Neural cell (in vitro differentiated cells): ENCODE measurements at regions not wholly inside any gene's neighbourhood (a gene's known extent, or its start where the extent isn't known, plus 50 kb on each side); places are given as distances from the start of the nearest gene placed in this dataset.
A peak's percentile ranks its signal among the peaks of the same experiment; 100 is the strongest.

Source experiments
- H2AFZ ChIP-seq: fragments of 200-600, 300-800 bp; sonication (generic), shearing (Covaris generic); 2 replicates; pipeline ENCODE4 v1.6.0; 2014; ENCODE audit warnings: low read depth, mild to moderate bottlenecking, antibody characterized with exemption, low read length, moderate library complexity
- H3F3A ChIP-seq: fragments of 200-600 bp; shearing (Covaris generic); 2 replicates; pipeline ENCODE4 v1.6.1; 2016; ENCODE audit warnings: mild to moderate bottlenecking, moderate library complexity, mixed read lengths, antibody characterized with exemption, low read length; ENCODE audit not compliant: insufficient read depth, poor library complexity, severe bottlenecking
- H3K27ac ChIP-seq: fragments of 200-600, 300-800 bp; sonication (generic), shearing (Covaris generic); 2 replicates; pipeline ENCODE4 v1.5.1; 2014; ENCODE audit warnings: mild to moderate bottlenecking, low read length, moderate library complexity
- H3K27me3 ChIP-seq: fragments of 300-800, 200-600 bp; sonication (generic), shearing (Covaris generic); 2 replicates; pipeline ENCODE4 v1.6.0; 2014; ENCODE audit warnings: mild to moderate bottlenecking, low read depth, low read length, moderate library complexity; ENCODE audit not compliant: insufficient read depth
- H3K36me3 ChIP-seq: fragments of 300-800, 200-600 bp; sonication (generic), shearing (Covaris generic); 2 replicates; pipeline ENCODE4 v1.5.1; 2014; ENCODE audit warnings: mild to moderate bottlenecking, antibody characterized with exemption, low read length, moderate library complexity; ENCODE audit not compliant: insufficient read depth
- H3K4me2 ChIP-seq: fragments of 300-800, 200-600 bp; sonication (generic), shearing (Covaris generic); 2 replicates; pipeline ENCODE4 v1.6.0; 2014; ENCODE audit warnings: mild to moderate bottlenecking, low read length
- H3K4me3 ChIP-seq: fragments of 300-800, 200-600 bp; sonication (generic), shearing (Covaris generic); 2 replicates; pipeline ENCODE4 v1.5.1; 2014; ENCODE audit warnings: mild to moderate bottlenecking, low read length, moderate library complexity
- H3K79me2 ChIP-seq: fragments of 200-600 bp; shearing (Covaris generic); replicated peaks from 2 replicates; pipeline ENCODE4 v1.6.0; 2014; ENCODE audit warnings: mild to moderate bottlenecking, low read length, moderate library complexity; ENCODE audit not compliant: insufficient read depth
- H3K9ac ChIP-seq: fragments of 300-800, 200-600 bp; sonication (generic), shearing (Covaris generic); 2 replicates; pipeline ENCODE4 v1.6.1; 2016; ENCODE audit warnings: mild to moderate bottlenecking, low read length, mixed read lengths
- H3K9me2 ChIP-seq: fragments of 200-600 bp; shearing (Covaris generic); 2 replicates; pipeline ENCODE4 v1.6.1; 2016; ENCODE audit warnings: mild to moderate bottlenecking, low read length, mixed read lengths; ENCODE audit not compliant: insufficient read depth
- H3K9me3 ChIP-seq: fragments of 200-600, 300-800 bp; sonication (generic), shearing (Covaris generic); 2 replicates; pipeline ENCODE4 v1.6.1; 2016; ENCODE audit warnings: mild to moderate bottlenecking, mixed run types, low read length, moderate library complexity, mixed read lengths
- H4K20me1 ChIP-seq: fragments of 200-600 bp; shearing (Covaris generic); 2 replicates; pipeline ENCODE4 v1.6.1; 2016; ENCODE audit warnings: mild to moderate bottlenecking, mixed run types; ENCODE audit not compliant: insufficient read depth
- CTCF ChIP-seq: fragments of 450-650 bp; IDR thresholded peaks from 2 replicates; pipeline ENCODE4 v1.5.1; 2014; ENCODE audit warnings: antibody characterized with exemption, mild to moderate bottlenecking, moderate library complexity; ENCODE audit not compliant: poor library complexity, severe bottlenecking
- EP300 ChIP-seq: fragments of 450-650 bp; conservative IDR thresholded peaks from 2 replicates; pipeline ENCODE4 v1.6.1; 2014; ENCODE audit warnings: antibody characterized with exemption, mild to moderate bottlenecking, moderate library complexity; ENCODE audit not compliant: poor library complexity, severe bottlenecking
- EZH2 ChIP-seq: fragments of 200-600, 300-800 bp; shearing (Covaris generic), sonication (generic); IDR thresholded peaks from 2 replicates; pipeline ENCODE4 v1.6.1; 2014; ENCODE audit warnings: antibody characterized with exemption, low read length, borderline replicate concordance, mild to moderate bottlenecking; ENCODE audit not compliant: insufficient read depth, poor library complexity, severe bottlenecking
- MXI1 ChIP-seq: fragments of 450-650 bp; conservative IDR thresholded peaks from 2 replicates; pipeline ENCODE4 v1.6.1; 2014; ENCODE audit warnings: antibody characterized with exemption, mild to moderate bottlenecking; ENCODE audit not compliant: poor library complexity, severe bottlenecking
- POLR2AphosphoS5 ChIP-seq: IDR thresholded peaks from 2 replicates; pipeline ENCODE4 v1.6.1; 2012
- RAD21 ChIP-seq: fragments of 450-650 bp; conservative IDR thresholded peaks from 2 replicates; pipeline ENCODE4 v1.6.1; 2014; ENCODE audit warnings: antibody characterized with exemption, mild to moderate bottlenecking, moderate library complexity
- SMC3 ChIP-seq: fragments of 450-650 bp; conservative IDR thresholded peaks from 2 replicates; pipeline ENCODE4 v1.6.1; 2014; ENCODE audit warnings: antibody characterized with exemption, mild to moderate bottlenecking, moderate library complexity; ENCODE audit not compliant: poor library complexity
- TAF1 ChIP-seq: IDR thresholded peaks from 2 replicates; pipeline ENCODE4 v1.6.1; 2012; ENCODE audit warnings: low read depth
- TF ChIP-seq, protein P1 (sequence below): IDR thresholded peaks from 2 replicates; pipeline ENCODE4 v1.6.1; 2012; ENCODE audit warnings: borderline replicate concordance

DNA sequence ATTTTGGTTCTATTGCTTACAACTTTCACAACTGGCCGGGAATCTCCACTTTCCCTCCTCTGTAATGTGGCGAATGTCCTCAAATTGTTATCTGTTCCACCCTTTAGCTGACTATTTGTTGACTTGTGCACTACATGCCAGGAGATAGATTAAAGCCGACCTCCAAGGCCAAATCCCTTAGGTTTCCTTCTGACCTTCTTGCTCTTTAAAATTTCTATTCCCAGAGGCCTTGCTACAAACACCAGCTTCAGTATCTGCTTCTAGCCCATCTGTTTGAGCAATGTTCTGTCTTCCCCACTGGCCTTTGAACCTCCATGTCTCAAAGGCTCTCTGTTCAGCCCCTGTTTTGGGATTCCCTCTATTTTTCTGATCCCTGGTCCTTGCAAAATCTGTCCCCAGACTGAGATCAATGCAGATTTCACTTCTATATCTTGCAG lies 426.2 kb downstream of the LRATD1 start:
- H3K9me3 ChIP-seq, result no peaks in the 10 kb centered on the region

DNA sequence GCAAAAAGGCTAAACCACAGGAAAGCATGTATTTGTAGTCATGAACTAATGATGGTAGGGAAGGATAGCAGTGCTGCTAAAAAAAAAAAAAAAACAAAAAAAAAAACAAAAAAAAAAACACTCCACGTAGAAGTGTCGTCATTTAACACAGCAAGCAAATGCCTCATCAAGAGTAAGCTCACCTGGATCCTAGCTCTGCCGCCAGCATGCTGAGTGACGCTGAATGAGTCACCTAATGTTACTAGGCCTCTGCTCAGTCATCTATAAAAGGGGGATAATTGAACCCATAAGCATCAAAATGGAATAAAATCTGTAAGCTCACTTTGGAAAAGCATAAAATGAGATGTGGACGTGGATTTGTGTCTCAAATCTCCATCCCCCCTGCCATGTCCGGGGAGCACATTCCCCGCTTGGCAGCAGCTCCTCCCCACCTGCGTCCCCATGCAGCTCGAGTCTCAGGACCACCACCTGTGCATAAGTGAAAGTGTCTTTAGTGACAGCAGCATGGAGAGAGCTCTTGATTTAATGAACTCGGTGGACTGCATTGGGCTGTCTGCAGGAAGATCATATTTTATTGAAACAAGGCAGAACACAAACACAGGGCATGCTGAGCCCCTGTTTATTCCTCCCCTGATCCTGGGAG lies 427.5 kb downstream of the LRATD1 start:
- no peak overlapping the region for H2AFZ ChIP-seq
- H3K9me2 ChIP-seq, result no peaks in the 10 kb centered on the region
- H3K4me2 ChIP-seq, result peak overlapping the region; percentile 2
- peak overlapping the region; percentile 29 for H3K4me3 ChIP-seq
- H3K36me3 ChIP-seq, result no peaks in the 10 kb centered on the region
- no peaks in the 10 kb centered on the region for H3K9me3 ChIP-seq
- H3F3A ChIP-seq, result no peaks in the 10 kb centered on the region
- no peaks in the 10 kb centered on the region for H3K79me2 ChIP-seq
- no peaks in the 10 kb centered on the region for H3K27me3 ChIP-seq
- no peaks in the 10 kb centered on the region for H4K20me1 ChIP-seq
- peak overlapping the region; percentile 66 for H3K27ac ChIP-seq
- H3K9ac ChIP-seq, result no peak overlapping the region
- TF ChIP-seq, protein P1, sequence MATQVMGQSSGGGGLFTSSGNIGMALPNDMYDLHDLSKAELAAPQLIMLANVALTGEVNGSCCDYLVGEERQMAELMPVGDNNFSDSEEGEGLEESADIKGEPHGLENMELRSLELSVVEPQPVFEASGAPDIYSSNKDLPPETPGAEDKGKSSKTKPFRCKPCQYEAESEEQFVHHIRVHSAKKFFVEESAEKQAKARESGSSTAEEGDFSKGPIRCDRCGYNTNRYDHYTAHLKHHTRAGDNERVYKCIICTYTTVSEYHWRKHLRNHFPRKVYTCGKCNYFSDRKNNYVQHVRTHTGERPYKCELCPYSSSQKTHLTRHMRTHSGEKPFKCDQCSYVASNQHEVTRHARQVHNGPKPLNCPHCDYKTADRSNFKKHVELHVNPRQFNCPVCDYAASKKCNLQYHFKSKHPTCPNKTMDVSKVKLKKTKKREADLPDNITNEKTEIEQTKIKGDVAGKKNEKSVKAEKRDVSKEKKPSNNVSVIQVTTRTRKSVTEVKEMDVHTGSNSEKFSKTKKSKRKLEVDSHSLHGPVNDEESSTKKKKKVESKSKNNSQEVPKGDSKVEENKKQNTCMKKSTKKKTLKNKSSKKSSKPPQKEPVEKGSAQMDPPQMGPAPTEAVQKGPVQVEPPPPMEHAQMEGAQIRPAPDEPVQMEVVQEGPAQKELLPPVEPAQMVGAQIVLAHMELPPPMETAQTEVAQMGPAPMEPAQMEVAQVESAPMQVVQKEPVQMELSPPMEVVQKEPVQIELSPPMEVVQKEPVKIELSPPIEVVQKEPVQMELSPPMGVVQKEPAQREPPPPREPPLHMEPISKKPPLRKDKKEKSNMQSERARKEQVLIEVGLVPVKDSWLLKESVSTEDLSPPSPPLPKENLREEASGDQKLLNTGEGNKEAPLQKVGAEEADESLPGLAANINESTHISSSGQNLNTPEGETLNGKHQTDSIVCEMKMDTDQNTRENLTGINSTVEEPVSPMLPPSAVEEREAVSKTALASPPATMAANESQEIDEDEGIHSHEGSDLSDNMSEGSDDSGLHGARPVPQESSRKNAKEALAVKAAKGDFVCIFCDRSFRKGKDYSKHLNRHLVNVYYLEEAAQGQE, result peak; percentile 72
- no peak for TF ChIP-seq CTCF
- peak; percentile 32 for TF ChIP-seq RAD21
- TF ChIP-seq TAF1, result peak; percentile 21
- TF ChIP-seq SMC3, result peak; percentile 25
- TF ChIP-seq EZH2, result no peak
- no peak for TF ChIP-seq MXI1
- TF ChIP-seq POLR2AphosphoS5, result peak; percentile 85

More for the DNA sequence above, 426.2 kb downstream of the LRATD1 start:
- Histone ChIP-seq H3K4me3 (no peak overlapping the region), H3F3A (no peaks in the 10 kb centered on the region), H3K4me2 (no peak overlapping the region), H3K36me3 (no peaks in the 10 kb centered on the region), H3K9ac (no peak overlapping the region), H3K27ac (peak overlapping the region; percentile 66), H2AFZ (no peak overlapping the region), H3K27me3 (no peaks in the 10 kb centered on the region), H3K9me2 (no peaks in the 10 kb centered on the region), H3K79me2 (no peaks in the 10 kb centered on the region), H4K20me1 (no peaks in the 10 kb centered on the region)
- TF ChIP-seq, protein P1, result no peak
- TF ChIP-seq CTCF, result no peak
- no peak for TF ChIP-seq EZH2
- TF ChIP-seq POLR2AphosphoS5, result no peak
- no peak for TF ChIP-seq EP300
- TF ChIP-seq RAD21, result no peak
- TF ChIP-seq TAF1, result no peak
- no peak for TF ChIP-seq SMC3
- no peak for TF ChIP-seq MXI1
